ENCODE measurements at regions not wholly inside any gene's neighbourhood (a gene's known extent, or its start where the extent isn't known, plus 50 kb on each side); places are given as distances from the start of the nearest gene placed in this dataset.

DNA sequence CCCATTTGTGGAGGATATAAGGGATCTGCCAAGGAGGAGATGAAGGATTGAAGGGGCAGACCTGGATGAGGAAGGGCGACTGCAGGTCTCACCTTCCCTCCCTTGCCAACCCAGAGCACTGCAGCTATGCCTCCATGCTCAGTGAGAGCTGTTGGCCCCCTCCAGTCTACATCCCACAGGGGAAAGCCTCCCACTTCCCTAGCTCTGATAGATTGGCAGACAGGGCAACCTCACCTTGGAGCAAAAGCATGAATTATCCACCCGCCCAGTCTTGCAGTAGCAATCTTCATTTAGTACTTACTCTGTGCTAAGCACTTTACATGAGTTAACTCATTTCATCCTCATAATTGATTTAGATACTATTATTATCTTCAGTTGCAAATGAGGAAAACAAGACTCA is 70.4 kb upstream of the SMNDC1 start:
- no peak for DNase-seq (ENCODE audit: low read depth in 2 of 2)

DNA sequence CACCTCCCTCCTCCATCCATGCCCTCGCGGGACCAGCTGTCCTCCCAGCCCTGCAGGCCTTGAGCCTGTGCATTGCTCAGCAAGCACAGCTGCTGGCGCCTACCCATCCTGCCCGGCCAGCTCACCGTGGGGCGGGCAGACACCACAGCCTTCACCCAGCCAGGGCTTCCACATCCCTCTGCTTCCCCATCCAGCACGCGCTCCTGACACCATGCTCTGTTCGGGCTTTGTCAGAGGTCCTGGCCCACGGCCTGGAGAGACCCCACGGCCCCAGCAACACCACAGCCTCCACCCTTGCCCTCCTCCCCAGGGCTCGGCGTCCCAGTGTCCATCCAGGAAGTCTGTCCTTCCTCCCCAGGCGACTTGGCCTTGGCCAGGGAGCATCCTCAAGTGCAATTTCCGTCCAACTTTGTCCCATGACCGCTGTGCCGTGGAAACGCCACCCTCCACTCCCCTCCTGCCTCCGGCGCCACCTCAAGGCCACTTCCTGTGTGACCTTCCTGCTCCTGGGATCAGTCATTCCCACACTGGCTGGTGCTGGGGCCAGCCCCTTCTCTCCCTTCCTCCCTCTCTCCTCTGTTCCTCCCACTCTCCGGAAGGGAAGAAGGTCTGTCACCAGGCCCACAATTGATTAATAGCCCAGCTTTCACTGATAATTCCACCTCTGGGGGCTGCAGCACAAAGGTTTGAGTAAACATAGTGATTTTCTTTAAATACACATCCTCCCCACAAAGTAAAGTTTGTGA is 71.5 kb upstream of the SMNDC1 start:
- DNase-seq (ENCODE audit: low read depth in 2 of 2), result no peak

DNA sequence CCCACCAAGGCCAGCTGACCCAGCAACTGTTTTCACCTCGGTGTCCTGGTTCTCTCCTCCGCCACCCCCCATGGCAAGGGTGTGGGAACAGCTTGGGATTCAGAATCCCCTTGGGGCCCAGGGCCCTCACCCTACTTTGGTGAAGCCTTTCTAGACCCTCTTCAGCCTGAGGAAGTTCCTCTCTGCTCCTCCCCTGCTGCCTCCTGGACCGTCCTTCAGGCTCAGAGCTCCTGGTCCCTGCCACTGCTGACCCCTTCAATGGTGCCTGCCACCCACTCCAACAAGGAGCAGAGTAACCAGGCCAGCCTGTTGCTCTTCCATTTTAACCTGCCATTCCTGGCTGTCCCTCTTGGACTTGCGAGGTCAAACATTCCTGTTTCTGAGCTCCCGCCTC is 72.0 kb upstream of the SMNDC1 start:
- DNase-seq (ENCODE audit: low read depth in 2 of 2), result no peak

DNA sequence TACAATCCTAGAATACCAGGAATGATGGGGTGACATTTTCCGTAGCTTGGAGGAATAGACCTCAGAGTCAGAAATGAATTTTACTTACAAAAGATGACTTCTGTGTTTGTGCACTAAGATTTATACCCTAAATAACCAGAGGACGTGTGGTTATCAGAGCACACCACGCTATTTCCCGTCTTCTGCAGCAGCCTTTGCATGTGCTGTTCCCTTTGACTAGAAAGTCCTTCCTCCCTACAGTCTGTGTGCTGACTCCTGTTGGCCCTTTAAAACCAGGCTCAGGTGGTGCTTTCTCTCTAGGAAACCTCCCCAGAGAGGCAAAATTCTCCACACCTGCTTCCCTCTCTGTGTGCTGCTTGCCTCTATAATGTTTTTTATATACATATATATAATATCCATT is 73.3 kb upstream of the SMNDC1 start:
- DNase-seq (ENCODE audit: low read depth in 2 of 2), result no peak

DNA sequence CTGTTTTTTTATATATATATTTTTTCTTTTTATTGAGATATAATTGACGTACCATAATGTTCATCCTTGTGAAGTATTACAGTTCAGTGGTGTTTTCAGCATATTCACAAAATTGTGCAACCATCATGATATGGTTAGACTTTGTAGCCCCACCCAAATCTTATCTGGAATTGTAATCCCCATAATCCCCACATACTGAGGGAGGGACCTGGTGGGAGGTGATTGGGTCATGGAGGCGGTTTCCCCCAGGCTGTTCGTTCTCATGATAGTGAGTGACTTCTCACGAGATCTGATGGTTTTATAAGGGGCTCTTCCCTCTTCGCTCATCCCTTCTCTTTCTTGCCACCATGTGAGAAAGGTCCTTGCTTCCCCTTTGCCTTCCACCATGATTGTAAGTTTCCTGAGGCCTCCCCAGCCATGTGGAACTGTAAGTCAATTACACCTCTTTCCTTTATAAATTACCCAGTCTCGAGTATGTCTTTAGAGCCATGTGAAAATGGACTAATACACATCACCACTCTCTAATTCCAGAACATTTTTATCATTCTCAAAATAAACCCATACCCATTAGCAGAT is 73.9 kb upstream of the SMNDC1 start:
- DNase-seq (ENCODE audit: low read depth in 2 of 2), result no peak

DNA sequence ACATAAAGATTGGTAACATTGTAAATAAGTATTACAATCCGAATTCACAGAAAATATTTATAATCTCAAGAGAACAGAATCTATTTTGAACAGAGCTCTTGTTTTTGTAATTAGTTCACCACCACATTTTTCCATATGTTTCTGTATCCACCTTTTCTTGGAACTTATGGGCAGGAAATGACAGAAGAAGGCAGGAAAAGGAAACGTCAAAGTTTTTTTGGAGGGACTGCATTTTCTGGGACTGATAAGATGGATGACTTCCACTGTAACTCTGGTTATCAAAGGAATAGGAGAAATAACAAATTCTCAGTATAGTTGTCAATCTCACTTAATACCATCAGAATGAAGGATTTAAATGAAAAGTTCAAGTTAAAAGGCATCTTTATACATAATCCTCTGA is 75.1 kb upstream of the SMNDC1 start:
- no peak for DNase-seq (ENCODE audit: low read depth in 2 of 2)

DNA sequence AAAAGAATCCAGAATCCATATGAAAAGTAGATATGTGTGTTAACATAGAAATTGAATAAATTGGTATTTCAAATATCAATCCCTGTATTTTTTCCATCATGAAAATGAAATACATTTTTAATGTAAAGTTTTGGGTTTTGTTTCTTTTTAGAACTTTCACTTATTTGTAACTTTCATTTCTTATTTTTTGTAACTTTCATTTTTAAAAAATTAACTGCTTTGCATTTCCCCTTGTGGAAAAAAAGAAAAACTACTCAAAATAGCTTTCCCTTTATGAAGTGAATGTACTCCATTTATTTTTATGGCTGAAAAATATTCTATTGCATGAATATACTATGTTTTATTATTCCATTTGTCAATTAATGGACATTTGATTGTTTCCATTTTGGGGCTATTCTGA is 75.6 kb upstream of the SMNDC1 start:
- DNase-seq (ENCODE audit: low read depth in 2 of 2), result no peak

DNA sequence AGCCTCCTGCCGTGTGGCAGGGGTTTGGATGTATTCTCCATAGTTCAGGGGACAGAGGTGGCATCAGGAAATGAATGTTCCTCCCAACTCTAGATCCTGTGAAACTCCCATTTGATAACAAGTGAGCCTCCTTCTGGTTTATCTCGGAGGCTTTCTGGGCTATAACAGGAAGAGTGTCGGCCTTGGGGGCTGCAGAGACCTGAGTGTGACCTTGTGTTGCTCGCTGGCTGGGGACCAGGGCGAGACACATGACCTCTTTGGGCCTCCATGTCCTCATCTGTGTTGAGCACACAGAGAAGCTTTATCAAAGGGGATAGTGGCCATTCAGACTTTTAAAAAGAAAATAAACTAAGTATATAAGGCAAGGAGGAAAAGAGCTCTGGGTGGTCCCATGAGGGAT is 78.0 kb upstream of the SMNDC1 start:
- DNase-seq (ENCODE audit: low read depth in 2 of 2), result no peak

DNA sequence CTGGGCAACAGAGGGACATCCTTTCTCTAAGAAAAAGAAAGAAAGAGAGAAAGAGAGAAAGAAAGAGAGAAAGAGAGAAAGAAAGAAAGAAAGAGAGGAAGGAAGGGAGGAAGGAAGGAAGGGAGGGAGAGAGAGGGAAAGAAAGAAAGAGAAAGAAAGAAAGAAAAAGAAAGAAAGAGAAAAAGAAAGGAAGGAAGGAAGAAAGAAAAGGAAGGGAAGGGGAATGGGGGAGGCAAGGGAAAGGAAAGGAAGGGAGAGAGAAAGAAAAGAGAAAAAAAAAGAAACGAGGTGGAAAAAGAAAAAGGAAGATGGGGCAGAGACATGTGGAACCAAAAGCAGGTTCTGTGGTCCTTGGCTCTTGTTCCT is 82.9 kb upstream of the SMNDC1 start:
- DNase-seq (ENCODE audit: low read depth in 2 of 2), result no peak

DNA sequence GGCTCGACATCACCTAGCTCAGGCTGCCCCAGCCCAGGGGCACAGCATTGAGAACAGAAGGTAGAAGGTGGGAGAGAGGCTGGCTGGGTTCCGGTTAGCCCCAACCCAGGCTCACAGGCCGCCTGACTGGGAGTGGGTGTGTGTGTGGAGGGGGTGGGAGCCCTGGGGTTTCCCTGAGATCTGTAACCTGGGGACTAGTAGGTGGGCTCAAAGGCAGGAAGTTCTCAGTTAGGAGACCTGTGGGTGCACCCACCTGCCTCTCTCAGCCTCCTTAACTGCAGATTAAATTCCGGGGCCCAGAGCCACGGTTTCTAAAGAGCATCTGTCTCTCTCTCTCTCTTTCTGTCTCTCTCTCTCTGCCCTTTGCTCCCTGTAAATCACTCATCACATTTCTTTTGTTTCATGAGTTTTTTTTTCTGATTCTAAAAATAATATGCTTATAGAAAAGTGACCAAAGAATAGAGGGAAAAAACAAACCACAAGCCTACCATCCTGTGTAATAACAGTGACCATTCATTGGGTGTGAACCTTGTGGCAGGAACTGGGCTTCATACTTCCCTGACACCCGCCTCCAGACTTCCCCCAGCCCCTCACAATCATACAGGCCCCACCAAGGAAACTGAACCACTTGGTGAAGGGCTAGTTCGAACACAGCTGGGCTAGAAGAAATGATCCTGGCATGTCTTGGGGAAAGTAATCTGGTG is 83.4 kb upstream of the SMNDC1 start:
- peak in 1 of 2 donors; percentile 14 for DNase-seq (ENCODE audit: low read depth in 2 of 2)

DNA sequence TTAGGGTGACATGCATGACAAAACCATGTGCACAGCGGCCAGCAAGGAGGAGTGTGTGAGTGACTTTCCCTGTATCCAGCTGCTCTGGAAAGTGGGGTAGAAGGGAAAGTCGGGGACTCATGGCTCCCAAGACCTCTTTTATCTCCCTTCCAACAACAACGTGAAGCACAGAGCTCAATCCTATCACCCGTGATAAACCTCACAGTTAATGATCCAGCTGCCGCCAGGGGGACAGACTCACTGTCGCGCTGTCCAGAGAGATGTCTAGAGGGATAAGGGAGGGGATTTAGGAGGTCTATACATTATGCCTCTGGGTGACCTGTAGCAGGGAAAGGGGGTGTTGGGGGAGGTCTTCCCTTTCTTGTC is 84.0 kb upstream of the SMNDC1 start:
- no peak for DNase-seq (ENCODE audit: low read depth in 2 of 2)

DNA sequence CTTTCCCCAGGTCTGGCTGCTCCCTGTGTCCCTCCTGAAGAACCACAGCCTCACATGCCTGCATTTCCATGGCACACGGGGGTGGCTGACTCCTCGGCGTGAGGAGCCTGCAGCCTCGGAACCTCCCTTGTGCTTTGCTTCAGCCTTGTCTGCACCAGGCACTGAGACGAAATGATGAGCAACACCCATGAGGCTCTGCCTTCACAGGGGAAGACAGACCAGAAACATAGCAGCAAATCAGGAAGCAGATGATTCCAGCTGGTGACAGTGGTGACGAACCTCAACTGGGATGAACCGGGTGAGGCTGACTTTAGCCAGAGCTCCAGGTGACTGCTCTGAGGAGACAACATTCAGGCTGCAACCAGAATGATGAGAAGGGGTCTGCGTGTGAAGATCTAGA is 84.5 kb upstream of the SMNDC1 start:
- DNase-seq (ENCODE audit: low read depth in 2 of 2), result no peak

DNA sequence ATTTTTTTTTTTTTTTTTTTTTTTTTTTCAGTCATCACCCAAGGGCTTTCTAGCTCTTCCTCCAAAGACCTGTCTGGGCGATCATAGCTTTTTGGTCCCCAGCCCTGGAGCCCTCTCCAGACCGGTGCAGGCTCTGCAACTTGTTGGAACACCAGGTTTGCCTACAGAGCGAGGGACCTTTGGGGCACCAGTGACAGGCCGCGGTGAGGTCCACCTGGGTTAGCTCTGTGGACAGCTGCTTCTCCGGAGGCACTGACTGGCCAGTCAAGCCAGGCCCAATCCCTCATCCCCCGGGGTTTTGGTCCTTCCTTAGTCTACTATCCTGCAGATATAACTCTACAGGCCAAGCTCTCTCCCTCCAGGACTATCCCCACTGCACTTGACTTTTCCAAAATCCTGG is 86.8 kb upstream of the SMNDC1 start:
- no peak for DNase-seq (ENCODE audit: low read depth in 2 of 2)

DNA sequence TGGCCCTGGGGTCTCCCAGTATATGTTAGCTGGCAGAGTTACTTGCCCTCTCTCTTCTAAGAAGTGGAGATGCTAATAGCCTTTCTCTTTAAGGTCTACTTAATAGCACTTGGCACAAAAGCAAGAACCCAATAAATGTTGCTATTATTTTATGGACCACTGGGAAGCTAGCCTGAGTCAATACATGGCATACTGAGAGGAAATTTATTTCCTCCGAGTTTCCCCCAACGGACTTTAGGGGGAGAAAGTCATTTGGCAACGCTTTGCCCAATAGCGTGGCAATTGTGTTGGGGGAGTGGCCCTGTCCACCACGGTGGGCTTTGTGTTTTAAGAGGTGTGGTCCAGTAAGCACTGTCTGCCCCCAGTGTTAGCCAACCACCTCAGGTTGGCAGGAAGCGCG is 87.4 kb upstream of the SMNDC1 start:
- DNase-seq (ENCODE audit: low read depth in 2 of 2), result no peak

DNA sequence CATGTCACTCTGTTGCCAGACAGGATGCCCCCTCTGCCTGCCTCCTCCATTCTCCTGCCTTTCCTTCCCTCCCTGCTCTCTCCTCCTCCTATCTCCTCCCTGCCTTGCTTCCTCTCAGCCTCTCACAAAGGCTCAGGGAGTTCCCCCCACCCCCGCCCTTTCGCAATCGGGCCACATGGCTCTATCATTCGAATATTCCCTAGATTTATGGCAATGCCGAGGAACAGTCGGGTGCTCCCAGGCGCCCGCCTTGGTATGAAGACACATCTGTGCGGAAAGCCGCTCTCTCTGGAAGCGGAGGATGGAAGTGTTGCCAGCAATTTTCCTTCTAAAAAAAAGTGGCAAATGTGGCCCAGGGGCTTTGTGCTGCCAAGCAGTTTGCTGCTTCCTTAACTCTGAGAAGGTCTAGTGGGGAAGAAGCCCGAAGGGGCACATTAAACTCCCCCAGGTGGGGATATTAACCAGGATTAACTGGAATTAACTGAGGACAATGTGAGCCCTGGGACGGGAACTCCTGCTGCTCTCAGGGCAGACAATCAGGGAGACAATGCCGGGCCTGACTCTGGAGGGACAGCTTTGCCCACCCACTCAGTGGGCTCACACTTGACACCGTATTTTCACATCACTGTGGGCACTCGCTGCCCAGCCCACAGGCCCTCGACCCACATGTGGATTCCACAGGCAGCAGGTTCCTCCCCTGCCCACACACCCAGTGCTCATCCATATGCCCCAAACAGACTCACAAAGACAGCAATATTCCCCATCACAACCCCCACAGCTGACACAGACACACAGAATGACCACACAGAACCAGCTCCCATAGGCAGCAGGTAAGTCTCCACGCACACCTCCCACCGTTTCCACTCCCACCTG is 88.4 kb upstream of the SMNDC1 start:
- DNase-seq (ENCODE audit: low read depth in 2 of 2), result no peak

DNA sequence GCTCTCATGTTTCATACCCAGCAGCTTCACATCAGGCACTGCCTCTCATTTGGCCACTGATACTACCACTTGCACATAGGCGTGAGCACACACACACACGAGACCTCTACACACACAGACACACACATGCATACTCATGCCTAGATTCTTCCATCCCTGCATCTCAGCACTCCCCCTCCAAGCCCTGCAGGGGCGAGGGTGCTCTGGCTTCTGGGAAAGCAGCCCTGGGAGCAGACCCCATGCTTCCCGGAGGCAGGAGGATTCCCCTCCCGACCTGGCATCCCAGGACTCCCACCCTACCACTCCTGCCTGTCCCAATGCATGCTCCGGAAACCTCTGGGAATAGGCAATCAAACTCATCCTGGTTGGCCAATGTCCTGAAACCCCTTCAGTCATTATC is 89.1 kb upstream of the SMNDC1 start:
- no peak for DNase-seq (ENCODE audit: low read depth in 2 of 2)

DNA sequence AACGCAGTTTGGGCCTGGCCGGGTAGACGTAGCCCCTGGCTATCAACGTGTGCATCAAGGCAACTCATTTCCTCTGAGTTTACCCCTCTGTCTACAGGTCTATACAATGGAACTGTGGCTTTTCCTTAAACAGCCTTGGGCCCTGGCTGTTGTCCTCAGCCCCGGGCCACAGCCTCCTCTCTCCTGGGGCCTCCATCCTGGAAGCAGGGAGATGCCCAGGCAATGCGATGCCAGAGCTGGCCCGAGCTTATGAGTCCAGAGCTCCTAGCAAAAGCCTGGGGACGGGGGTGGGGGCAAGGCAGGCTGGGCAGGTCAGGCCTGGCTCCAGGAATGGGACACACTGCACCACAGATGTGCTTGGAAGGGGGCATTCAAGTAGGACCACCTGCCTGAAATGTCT is 89.6 kb upstream of the SMNDC1 start:
- no peak for DNase-seq (ENCODE audit: low read depth in 2 of 2)

DNA sequence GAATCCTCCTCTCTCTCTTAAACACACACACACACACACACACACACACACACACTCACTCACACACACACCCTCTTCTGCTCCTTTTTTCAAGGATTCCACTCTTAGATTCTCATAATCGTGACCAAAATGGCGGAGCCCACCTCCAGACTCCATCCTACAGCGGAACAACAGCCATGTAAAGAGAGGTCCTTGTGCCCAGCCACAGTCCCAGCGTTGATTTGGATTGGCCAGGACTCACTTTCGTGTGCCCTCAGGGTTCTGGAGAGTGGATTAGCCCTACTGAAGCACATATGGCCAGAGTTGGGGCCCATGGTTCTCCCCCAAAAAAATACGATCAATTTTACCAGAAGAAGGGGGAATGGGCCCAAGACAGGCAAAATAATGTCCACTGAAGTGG is 90.2 kb upstream of the SMNDC1 start:
- no peak for DNase-seq (ENCODE audit: low read depth in 2 of 2)

DNA sequence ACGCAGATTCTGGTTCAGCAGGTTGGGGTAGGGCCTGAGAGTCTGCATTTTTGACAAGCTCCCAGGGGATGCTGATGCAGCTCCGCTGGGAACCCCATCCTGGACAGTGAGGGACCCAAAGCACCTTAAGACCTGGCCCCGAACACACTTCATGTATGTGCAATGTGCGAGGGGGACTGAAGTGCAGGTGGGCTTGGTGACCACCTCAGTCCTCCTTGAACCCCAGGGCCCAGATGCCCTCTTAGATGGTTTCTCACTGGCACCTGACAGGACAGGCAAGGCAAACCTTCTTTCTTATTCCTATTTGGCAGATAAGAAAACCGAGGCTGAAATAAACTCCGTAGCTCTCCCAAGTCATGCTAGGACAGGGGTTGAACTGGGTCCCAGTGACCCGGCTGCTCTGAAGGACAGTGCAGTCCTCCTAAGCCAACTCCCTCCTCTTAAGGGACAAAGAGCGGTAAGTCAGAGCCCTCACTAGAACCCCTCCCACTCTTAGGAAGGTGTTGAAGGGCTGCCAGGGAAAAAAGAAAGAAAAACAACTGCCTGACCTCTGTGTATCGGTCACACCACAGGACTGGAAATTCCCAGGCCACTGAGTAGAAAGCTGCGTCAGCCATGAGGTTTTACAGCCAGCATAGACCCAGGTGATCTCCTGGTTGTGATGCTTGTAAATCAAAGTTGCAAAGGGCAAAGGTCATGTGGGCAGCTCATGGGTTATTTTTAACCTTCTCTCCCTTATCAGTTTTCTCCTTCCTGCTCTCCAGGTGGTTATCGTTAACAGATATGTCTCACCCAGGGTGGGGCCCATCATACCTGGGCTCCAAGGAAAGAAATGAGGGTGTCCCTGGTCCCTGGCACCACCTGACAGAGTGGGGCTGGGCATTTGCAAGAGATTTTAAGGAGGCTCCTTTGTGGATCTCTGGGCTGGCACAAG is 90.9 kb upstream of the SMNDC1 start:
- no peak for DNase-seq (ENCODE audit: low read depth in 2 of 2)

DNA sequence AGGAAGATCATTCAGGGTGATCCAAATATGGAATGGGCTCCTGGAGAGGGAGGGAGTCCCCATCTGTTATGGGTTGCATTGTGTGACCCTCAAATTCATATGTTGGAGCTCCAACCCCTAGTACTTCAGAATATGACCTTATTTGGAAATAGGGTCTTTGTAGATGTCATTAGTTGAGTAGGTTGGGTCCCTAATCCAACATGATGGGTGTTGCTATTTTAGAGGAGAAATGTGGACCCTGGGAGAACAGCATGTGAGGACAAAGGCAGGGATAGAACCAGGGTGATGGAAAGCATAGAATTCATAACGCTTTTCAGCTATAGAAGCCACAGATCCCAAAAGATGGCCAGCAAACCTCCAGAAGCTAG is 91.5 kb upstream of the SMNDC1 start:
- no peak for DNase-seq (ENCODE audit: low read depth in 2 of 2)

DNA sequence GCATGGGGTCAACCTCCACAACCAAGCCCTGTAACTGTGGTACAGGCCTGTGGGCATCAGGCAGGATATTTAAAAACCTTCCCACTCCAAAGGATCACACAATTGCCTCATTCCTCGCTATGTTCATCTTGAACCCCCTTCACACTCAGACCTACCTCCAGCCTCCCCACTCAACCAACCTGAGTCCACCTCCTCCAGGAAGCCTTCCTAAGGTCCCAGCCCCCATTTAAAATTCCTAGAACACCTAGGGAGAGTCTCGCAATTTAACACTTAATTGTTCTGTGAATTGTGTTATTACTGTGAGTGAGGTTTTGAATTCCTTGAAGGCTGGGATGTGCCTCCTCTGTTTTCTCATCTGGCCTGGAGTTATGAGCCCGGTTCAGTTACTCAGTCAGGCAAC is 93.1 kb upstream of the SMNDC1 start:
- no peak for DNase-seq (ENCODE audit: low read depth in 2 of 2)
